AG04449 (cell line): ENCODE measurements at regions not wholly inside any gene's neighbourhood (a gene's known extent, or its start where the extent isn't known, plus 50 kb on each side); places are given as distances from the start of the nearest gene placed in this dataset.

ENCODE experiments used
- CTCF ChIA-PET: fragments of 350-600 bp; formaldehyde crosslinking; extraction: SDS; loops from one replicate; lab custom pipeline; 2021; ENCODE audit warnings: antibody characterized with exemption; lab: Yijun Ruan, JAX
- POLR2A ChIA-PET: fragments of 400-600, 350-600 bp; formaldehyde crosslinking; extraction: SDS; loops from one replicate; lab custom pipeline; 2020; ENCODE audit warnings: antibody characterized with exemption, inconsistent platforms; lab: Yijun Ruan, JAX
- DNase-seq: peaks from one replicate; pipeline ENCODE4 v3.0.0-alpha.2; 2010; ENCODE audit warnings: low read depth, low spot score
- H3K4me3 ChIP-seq: 2 replicates; pipeline ENCODE4 v1.5.1; 2011; ENCODE audit warnings: low read depth, mild to moderate bottlenecking, control low read depth, low read length
- TF ChIP-seq, protein P1 (sequence below): IDR thresholded peaks from one replicate; pipeline ENCODE4 v1.5.1; 2011; ENCODE audit warnings: mild to moderate bottlenecking, moderate library complexity, low read length, control low read depth, inconsistent platforms; ENCODE audit not compliant: insufficient read depth; ENCODE audit errors: missing control alignments

DNA sequence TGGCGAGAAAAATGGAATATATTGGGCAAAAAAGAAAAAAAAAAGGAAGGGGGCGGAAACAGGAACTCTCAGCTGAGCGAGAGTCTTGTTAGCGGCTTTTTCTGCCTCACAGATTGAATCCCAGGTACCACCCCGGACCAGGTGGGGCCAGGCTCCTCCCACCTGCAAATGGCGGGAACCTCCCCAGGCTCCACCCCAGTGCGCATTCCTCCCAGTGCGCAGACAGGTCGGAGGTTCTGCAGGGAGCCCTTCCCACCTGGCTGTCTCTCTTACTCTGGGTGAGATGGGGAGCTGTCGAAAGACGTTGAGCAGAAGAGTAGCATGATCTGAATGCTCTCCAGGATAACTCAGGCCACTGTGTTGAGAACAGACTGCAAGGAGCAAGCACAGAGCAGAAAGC is 57.0 kb upstream of the ETV6 start:
- no peak overlapping the region for H3K4me3 ChIP-seq
- POLR2A ChIA-PET, result no interaction called here
- TF ChIP-seq, protein P1, sequence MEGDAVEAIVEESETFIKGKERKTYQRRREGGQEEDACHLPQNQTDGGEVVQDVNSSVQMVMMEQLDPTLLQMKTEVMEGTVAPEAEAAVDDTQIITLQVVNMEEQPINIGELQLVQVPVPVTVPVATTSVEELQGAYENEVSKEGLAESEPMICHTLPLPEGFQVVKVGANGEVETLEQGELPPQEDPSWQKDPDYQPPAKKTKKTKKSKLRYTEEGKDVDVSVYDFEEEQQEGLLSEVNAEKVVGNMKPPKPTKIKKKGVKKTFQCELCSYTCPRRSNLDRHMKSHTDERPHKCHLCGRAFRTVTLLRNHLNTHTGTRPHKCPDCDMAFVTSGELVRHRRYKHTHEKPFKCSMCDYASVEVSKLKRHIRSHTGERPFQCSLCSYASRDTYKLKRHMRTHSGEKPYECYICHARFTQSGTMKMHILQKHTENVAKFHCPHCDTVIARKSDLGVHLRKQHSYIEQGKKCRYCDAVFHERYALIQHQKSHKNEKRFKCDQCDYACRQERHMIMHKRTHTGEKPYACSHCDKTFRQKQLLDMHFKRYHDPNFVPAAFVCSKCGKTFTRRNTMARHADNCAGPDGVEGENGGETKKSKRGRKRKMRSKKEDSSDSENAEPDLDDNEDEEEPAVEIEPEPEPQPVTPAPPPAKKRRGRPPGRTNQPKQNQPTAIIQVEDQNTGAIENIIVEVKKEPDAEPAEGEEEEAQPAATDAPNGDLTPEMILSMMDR, result no peak
- CTCF ChIA-PET, result interaction anchor here (4.0 kb wide), 1 partner anchor 11 kb away, joined by 31 read pairs; no protein-coding TSS in a partner anchor
- DNase-seq, result no peak

DNA sequence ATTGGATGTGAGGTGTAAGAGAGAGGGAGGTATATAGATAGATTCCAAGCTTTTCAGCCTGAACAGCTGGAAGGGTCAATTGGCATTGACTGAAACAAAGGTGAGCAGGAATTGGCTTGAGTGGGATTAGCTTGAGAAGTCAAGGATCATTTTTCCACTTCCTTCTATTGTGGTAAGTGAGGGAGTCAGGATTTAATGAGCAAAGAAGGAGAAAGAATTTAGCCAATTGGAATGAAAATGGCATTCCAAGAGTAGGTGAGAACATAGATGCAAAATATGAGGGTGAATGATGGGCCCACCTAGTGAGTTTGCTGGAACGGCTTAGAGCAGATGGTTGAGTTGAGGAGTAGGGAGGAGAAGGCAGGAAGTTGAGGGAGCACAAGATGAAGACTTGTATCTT is 56.5 kb upstream of the ETV6 start:
- H3K4me3 ChIP-seq, result no peak overlapping the region
- POLR2A ChIA-PET, result no interaction called here
- DNase-seq, result no peak
- CTCF ChIA-PET, result interaction anchor here (4.0 kb wide), 1 partner anchor 12 kb away, joined by 31 read pairs; no protein-coding TSS in a partner anchor
- TF ChIP-seq, protein P1, result no peak

DNA sequence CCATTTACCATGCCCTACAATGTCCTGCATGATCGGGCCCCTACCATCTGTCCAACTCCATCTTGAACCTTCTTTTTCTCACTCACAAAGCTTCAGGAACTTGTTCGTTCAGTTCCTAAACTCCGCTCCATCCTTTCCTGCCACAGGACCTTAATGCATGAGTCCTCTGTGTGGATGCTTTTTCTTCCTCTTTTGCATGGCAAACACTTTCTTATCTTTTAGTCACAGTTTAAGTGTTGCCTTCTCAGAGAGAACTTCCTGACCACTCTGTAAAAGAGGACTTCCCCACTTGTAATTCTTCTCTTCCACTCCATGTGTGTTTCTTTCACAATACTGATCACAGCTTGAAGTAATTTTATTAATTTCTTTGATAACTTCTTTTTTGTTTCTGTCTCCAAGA is 54.4 kb upstream of the ETV6 start:
- no peak for DNase-seq
- CTCF ChIA-PET, result interaction anchor here (1.2 to 2.1 kb wide), 2 partner anchors 14 to 438 kb away, joined by 3 to 13 read pairs; no protein-coding TSS in a partner anchor
- TF ChIP-seq, protein P1, result no peak
- no peak overlapping the region for H3K4me3 ChIP-seq
- POLR2A ChIA-PET, result no interaction called here

DNA sequence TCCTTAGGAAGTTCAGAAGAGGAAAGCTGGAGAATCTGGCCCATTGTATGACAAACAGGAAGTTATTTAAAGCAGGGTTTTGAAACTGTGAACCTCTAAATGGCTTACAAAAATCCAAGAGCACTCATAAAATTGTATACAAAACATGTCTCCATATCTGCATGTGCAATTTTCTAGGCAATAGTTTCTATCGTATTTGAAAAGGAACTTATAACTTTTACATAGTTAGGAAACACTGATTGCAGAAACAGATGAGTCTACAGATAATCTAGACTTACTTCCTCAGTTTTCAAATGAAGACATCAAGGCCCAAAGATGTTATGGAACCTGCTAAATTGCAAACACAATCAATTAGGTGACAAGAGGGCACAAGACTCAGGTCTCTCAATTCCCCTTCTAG is 53.3 kb upstream of the ETV6 start:
- H3K4me3 ChIP-seq, result no peak overlapping the region
- POLR2A ChIA-PET, result no interaction called here
- DNase-seq, result no peak
- CTCF ChIA-PET, result no interaction called here
- TF ChIP-seq, protein P1, result no peak

DNA sequence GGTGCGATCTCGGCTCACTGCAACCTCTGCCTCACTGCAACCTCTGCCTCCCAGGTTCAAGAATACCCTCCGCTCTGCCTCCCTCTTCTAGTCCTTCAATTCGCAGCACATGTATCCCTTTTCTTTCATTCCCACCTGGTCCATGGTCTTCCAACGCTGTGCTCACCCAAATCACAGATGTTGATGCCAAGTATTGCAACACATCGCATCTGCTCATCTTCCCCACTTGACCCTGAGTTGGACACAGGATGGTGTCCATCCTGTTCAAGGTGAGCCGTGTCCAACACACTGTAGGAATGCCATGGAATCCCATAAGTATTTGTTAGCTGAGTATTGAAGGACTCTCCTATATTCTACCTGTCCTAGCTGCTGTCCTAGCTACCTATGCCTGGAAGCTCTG is 50.6 kb upstream of the ETV6 start:
- no peak for DNase-seq
- TF ChIP-seq, protein P1, result no peak
- CTCF ChIA-PET, result interaction anchor here (1.2 kb wide), 1 partner anchor 359 kb away, joined by 3 read pairs; no protein-coding TSS in a partner anchor
- POLR2A ChIA-PET, result no interaction called here
- H3K4me3 ChIP-seq, result no peak overlapping the region
